ENCODE measurements at regions not wholly inside any gene's neighbourhood (a gene's known extent, or its start where the extent isn't known, plus 50 kb on each side); places are given as distances from the start of the nearest gene placed in this dataset.

GRCh38 chr2:52000151-52000855, 968.4 kb upstream of the NRXN1 start:
- TF ChIP-seq, protein P1, sequence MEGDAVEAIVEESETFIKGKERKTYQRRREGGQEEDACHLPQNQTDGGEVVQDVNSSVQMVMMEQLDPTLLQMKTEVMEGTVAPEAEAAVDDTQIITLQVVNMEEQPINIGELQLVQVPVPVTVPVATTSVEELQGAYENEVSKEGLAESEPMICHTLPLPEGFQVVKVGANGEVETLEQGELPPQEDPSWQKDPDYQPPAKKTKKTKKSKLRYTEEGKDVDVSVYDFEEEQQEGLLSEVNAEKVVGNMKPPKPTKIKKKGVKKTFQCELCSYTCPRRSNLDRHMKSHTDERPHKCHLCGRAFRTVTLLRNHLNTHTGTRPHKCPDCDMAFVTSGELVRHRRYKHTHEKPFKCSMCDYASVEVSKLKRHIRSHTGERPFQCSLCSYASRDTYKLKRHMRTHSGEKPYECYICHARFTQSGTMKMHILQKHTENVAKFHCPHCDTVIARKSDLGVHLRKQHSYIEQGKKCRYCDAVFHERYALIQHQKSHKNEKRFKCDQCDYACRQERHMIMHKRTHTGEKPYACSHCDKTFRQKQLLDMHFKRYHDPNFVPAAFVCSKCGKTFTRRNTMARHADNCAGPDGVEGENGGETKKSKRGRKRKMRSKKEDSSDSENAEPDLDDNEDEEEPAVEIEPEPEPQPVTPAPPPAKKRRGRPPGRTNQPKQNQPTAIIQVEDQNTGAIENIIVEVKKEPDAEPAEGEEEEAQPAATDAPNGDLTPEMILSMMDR (IDR thresholded peaks at IDR 0.05), result no peak
- TF ChIP-seq POLR2AphosphoS5 (IDR thresholded peaks at IDR 0.05) (no peak), POLR2A (IDR thresholded peaks at IDR 0.05) (no peak)

All from transverse colon (tissue), 4 donors.